ENCODE measurements at regions not wholly inside any gene's neighbourhood (a gene's known extent, or its start where the extent isn't known, plus 50 kb on each side); places are given as distances from the start of the nearest gene placed in this dataset.
"Not testable (repeated sequence)": the region's sequence is repeated elsewhere in the genome, so short reads cannot be mapped to it uniquely, and the experiment has no call there.

GRCh38 chr21:23099185-23099584, 2101.0 kb downstream of the NCAM2 start:
- no peak for DNase-seq
- H3K9me3 Mint-ChIP-seq: no peaks in the 10 kb centered on the region
- H3K27ac Mint-ChIP-seq: no peak overlapping the region
- intact Hi-C loops (cut with micrococcal nuclease): no loop called here
- H3K27me3 Mint-ChIP-seq: no peaks in the 10 kb centered on the region
- H3K4me3 Mint-ChIP-seq: no peak overlapping the region
- no peaks in the 10 kb centered on the region for H3K4me1 Mint-ChIP-seq
- no peaks in the 10 kb centered on the region for H3K36me3 Mint-ChIP-seq (ENCODE audit: low read depth)

- Mint-ChIP-seq H3K36me3 (ENCODE audit: low read depth) (no peaks in the 10 kb centered on the region), H3K27ac (no peak overlapping the region), H3K27me3 (no peaks in the 10 kb centered on the region), H3K4me1 (no peaks in the 10 kb centered on the region), H3K9me3 (no peaks in the 10 kb centered on the region), H3K4me3 (no peak overlapping the region)
- DNase-seq: no peak
- intact Hi-C loops (cut with micrococcal nuclease): no loop called here
Measured at GRCh38 chr21:23101111-23101510, 2102.9 kb downstream of the NCAM2 start.

- intact Hi-C loops (cut with micrococcal nuclease): no loop called here
- Mint-ChIP-seq H3K4me1 (no peaks in the 10 kb centered on the region), H3K4me3 (no peak overlapping the region), H3K27ac (no peak overlapping the region), H3K9me3 (no peaks in the 10 kb centered on the region), H3K36me3 (ENCODE audit: low read depth) (no peaks in the 10 kb centered on the region), H3K27me3 (no peaks in the 10 kb centered on the region)
- no peak for DNase-seq
Measured at GRCh38 chr21:23108533-23108932, 2110.3 kb downstream of the NCAM2 start.

- intact Hi-C loops (cut with micrococcal nuclease): no loop called here
- H3K9me3 Mint-ChIP-seq: no peaks in the 10 kb centered on the region
- no peak for DNase-seq
- H3K36me3 Mint-ChIP-seq (ENCODE audit: low read depth): no peaks in the 10 kb centered on the region
- no peaks in the 10 kb centered on the region for H3K27me3 Mint-ChIP-seq
- H3K4me3 Mint-ChIP-seq: no peak overlapping the region
- no peak overlapping the region for H3K27ac Mint-ChIP-seq
- H3K4me1 Mint-ChIP-seq: no peaks in the 10 kb centered on the region
Measured at GRCh38 chr21:23111070-23111600, 2112.9 kb downstream of the NCAM2 start.

GRCh38 chr21:23119491-23119890, 2121.3 kb downstream of the NCAM2 start:
- intact Hi-C loops (cut with micrococcal nuclease): no loop called here
- no peaks in the 10 kb centered on the region for H3K27me3 Mint-ChIP-seq
- no peak overlapping the region for H3K27ac Mint-ChIP-seq
- no peak for DNase-seq
- H3K4me1 Mint-ChIP-seq: no peaks in the 10 kb centered on the region
- H3K9me3 Mint-ChIP-seq: no peaks in the 10 kb centered on the region
- no peaks in the 10 kb centered on the region for H3K36me3 Mint-ChIP-seq (ENCODE audit: low read depth)
- H3K4me3 Mint-ChIP-seq: no peak overlapping the region

GRCh38 chr21:23127973-23128372, 2129.8 kb downstream of the NCAM2 start:
- no peak for DNase-seq
- Mint-ChIP-seq H3K9me3 (no peaks in the 10 kb centered on the region), H3K4me3 (no peak overlapping the region), H3K27me3 (no peaks in the 10 kb centered on the region), H3K4me1 (no peaks in the 10 kb centered on the region), H3K36me3 (ENCODE audit: low read depth) (no peaks in the 10 kb centered on the region), H3K27ac (no peak overlapping the region)
- intact Hi-C loops (cut with micrococcal nuclease): no loop called here

GRCh38 chr21:23130308-23130707, 2132.1 kb downstream of the NCAM2 start:
- H3K36me3 Mint-ChIP-seq (ENCODE audit: low read depth): no peaks in the 10 kb centered on the region
- no peaks in the 10 kb centered on the region for H3K4me1 Mint-ChIP-seq
- no peak for DNase-seq
- H3K4me3 Mint-ChIP-seq: no peak overlapping the region
- no peaks in the 10 kb centered on the region for H3K27me3 Mint-ChIP-seq
- no peak overlapping the region for H3K27ac Mint-ChIP-seq
- intact Hi-C loops (cut with micrococcal nuclease): no loop called here
- no peaks in the 10 kb centered on the region for H3K9me3 Mint-ChIP-seq

GRCh38 chr21:23131177-23131576, 2133.0 kb downstream of the NCAM2 start:
- no peak for DNase-seq
- Mint-ChIP-seq H3K4me1 (no peaks in the 10 kb centered on the region), H3K36me3 (ENCODE audit: low read depth) (no peaks in the 10 kb centered on the region), H3K9me3 (no peaks in the 10 kb centered on the region), H3K4me3 (no peak overlapping the region), H3K27me3 (no peaks in the 10 kb centered on the region), H3K27ac (no peak overlapping the region)
- intact Hi-C loops (cut with micrococcal nuclease): no loop called here

- no peak for DNase-seq
- Mint-ChIP-seq H3K27me3 (no peaks in the 10 kb centered on the region), H3K36me3 (ENCODE audit: low read depth) (no peaks in the 10 kb centered on the region), H3K9me3 (peaks cover 3% of the 10 kb centered on the region), H3K27ac (no peak overlapping the region), H3K4me1 (no peaks in the 10 kb centered on the region), H3K4me3 (no peak overlapping the region)
- intact Hi-C loops (cut with micrococcal nuclease): no loop called here
Measured at GRCh38 chr21:23138797-23139196, 2140.6 kb downstream of the NCAM2 start.

GRCh38 chr21:23152130-23152529, 2153.9 kb downstream of the NCAM2 start:
- H3K4me3 Mint-ChIP-seq: no peak overlapping the region
- DNase-seq: no peak
- no peaks in the 10 kb centered on the region for H3K4me1 Mint-ChIP-seq
- intact Hi-C loops (cut with micrococcal nuclease): no loop called here
- H3K27ac Mint-ChIP-seq: no peak overlapping the region
- H3K9me3 Mint-ChIP-seq: no peaks in the 10 kb centered on the region
- H3K27me3 Mint-ChIP-seq: no peaks in the 10 kb centered on the region
- H3K36me3 Mint-ChIP-seq (ENCODE audit: low read depth): no peaks in the 10 kb centered on the region

- H3K9me3 Mint-ChIP-seq; H3K4me1 Mint-ChIP-seq; H3K27me3 Mint-ChIP-seq; H3K36me3 Mint-ChIP-seq (ENCODE audit: low read depth); H3K4me3 Mint-ChIP-seq; DNase-seq; intact Hi-C loops (cut with micrococcal nuclease); H3K27ac Mint-ChIP-seq: not testable (repeated sequence)
Measured at GRCh38 chr21:23153842-23154241, 2155.6 kb downstream of the NCAM2 start.

GRCh38 chr21:23155281-23155680, 2157.1 kb downstream of the NCAM2 start:
- Mint-ChIP-seq H3K36me3 (ENCODE audit: low read depth) (no peaks in the 10 kb centered on the region), H3K9me3 (no peaks in the 10 kb centered on the region), H3K27ac (no peak overlapping the region), H3K4me1 (no peaks in the 10 kb centered on the region), H3K27me3 (no peaks in the 10 kb centered on the region), H3K4me3 (no peak overlapping the region)
- intact Hi-C loops (cut with micrococcal nuclease): no loop called here
- no peak for DNase-seq

- DNase-seq: no peak
- intact Hi-C loops (cut with micrococcal nuclease): no loop called here
- Mint-ChIP-seq H3K9me3 (no peaks in the 10 kb centered on the region), H3K36me3 (ENCODE audit: low read depth) (no peaks in the 10 kb centered on the region), H3K27me3 (no peaks in the 10 kb centered on the region), H3K27ac (no peak overlapping the region), H3K4me1 (no peaks in the 10 kb centered on the region), H3K4me3 (no peak overlapping the region)
Measured at GRCh38 chr21:23160914-23161313, 2162.7 kb downstream of the NCAM2 start.

GRCh38 chr21:23162198-23162946, 2164.2 kb downstream of the NCAM2 start:
- Mint-ChIP-seq H3K9me3 (no peaks in the 10 kb centered on the region), H3K4me1 (no peaks in the 10 kb centered on the region), H3K27me3 (no peaks in the 10 kb centered on the region), H3K27ac (no peak overlapping the region), H3K36me3 (ENCODE audit: low read depth) (no peaks in the 10 kb centered on the region), H3K4me3 (no peak overlapping the region)
- intact Hi-C loops (cut with micrococcal nuclease): no loop called here
- no peak for DNase-seq
